GM12892 (cell line): ENCODE measurements at regions not wholly inside any gene's neighbourhood (a gene's known extent, or its start where the extent isn't known, plus 50 kb on each side); places are given as distances from the start of the nearest gene placed in this dataset.

ENCODE experiments used
- DNase-seq: peaks from one replicate; pipeline ENCODE4 v3.0.0; 2011; ENCODE audit not compliant: insufficient read length
- FAIRE-seq: peaks from 2 replicates; lab custom pipeline; 2011; peaks lifted over from hg19 to GRCh38; lab: Jason Lieb, UNC
- POLR2A ChIP-seq: IDR thresholded peaks from 2 replicates; pipeline ENCODE4 v1.6.1; 2011; ENCODE audit warnings: low read depth, low read length, control low read depth
- TAF1 ChIP-seq: IDR thresholded peaks from 2 replicates; pipeline ENCODE4 v1.6.1; 2011; ENCODE audit warnings: low read depth, mild to moderate bottlenecking, control low read depth, low read length, borderline replicate concordance

GRCh38 chr5:25823330-25823873 is 1178.6 kb upstream of the CDH10 start:
- no peak for FAIRE-seq
- TF ChIP-seq POLR2A, result no peak
- TF ChIP-seq TAF1, result no peak
- no peak for DNase-seq
